ENCODE measurements at regions not wholly inside any gene's neighbourhood (a gene's known extent, or its start where the extent isn't known, plus 50 kb on each side); places are given as distances from the start of the nearest gene placed in this dataset.

- no peak for DNase-seq
- Mint-ChIP-seq H3K4me1 (ENCODE audit: low read depth) (no peaks in the 10 kb centered on the region), H3K4me3 (no peak overlapping the region), H3K27me3 (ENCODE audit: low read depth) (no peaks in the 10 kb centered on the region), H3K9me3 (ENCODE audit: insufficient read depth) (no peaks in the 10 kb centered on the region), H3K27ac (no peak overlapping the region), H3K36me3 (ENCODE audit: low read depth) (no peaks in the 10 kb centered on the region)
- ChIA-PET POLR2A (no interaction called here), CTCF (no interaction called here)
- no peak for ATAC-seq
Measured at GRCh38 chr5:38112938-38113337, 145.4 kb upstream of the EGFLAM start.

- Mint-ChIP-seq H3K27me3 (ENCODE audit: low read depth) (no peaks in the 10 kb centered on the region), H3K36me3 (ENCODE audit: low read depth) (no peaks in the 10 kb centered on the region), H3K4me3 (no peak overlapping the region), H3K4me1 (ENCODE audit: low read depth) (no peaks in the 10 kb centered on the region), H3K9me3 (ENCODE audit: insufficient read depth) (no peaks in the 10 kb centered on the region), H3K27ac (no peak overlapping the region)
- POLR2A ChIA-PET: no interaction called here
- ATAC-seq: no peak
- no peak for DNase-seq
- CTCF ChIA-PET: no interaction called here
Measured at GRCh38 chr5:38110130-38110529, 148.2 kb upstream of the EGFLAM start.

DNA sequence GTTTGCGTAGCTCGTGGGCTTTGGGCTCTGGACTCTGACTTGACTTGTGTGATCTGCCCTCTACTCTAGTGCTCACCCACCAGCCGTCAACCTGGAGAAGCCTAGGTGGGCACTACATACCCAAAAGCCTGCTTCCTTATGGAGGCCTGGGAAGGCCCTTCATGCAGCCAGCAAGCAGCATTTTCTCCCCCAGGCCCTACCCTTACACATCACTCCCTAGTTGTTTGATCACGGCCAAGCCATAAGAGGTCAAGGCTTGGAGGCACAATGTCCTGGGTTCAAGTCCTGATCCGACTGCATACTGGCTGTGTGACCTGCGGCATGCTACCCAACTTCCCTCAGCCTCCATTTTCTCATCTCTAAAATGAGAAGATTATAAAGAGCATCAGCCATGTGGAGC, 151.3 kb upstream of the EGFLAM start:
- H3K27ac Mint-ChIP-seq: no peak overlapping the region
- CTCF ChIA-PET: no interaction called here
- POLR2A ChIA-PET: no interaction called here
- H3K9me3 Mint-ChIP-seq (ENCODE audit: insufficient read depth): no peaks in the 10 kb centered on the region
- no peak overlapping the region for H3K4me3 Mint-ChIP-seq
- DNase-seq (no peak), ATAC-seq (no peak)
- no peaks in the 10 kb centered on the region for H3K4me1 Mint-ChIP-seq (ENCODE audit: low read depth)
- H3K27me3 Mint-ChIP-seq (ENCODE audit: low read depth): no peaks in the 10 kb centered on the region
- no peaks in the 10 kb centered on the region for H3K36me3 Mint-ChIP-seq (ENCODE audit: low read depth)

DNA sequence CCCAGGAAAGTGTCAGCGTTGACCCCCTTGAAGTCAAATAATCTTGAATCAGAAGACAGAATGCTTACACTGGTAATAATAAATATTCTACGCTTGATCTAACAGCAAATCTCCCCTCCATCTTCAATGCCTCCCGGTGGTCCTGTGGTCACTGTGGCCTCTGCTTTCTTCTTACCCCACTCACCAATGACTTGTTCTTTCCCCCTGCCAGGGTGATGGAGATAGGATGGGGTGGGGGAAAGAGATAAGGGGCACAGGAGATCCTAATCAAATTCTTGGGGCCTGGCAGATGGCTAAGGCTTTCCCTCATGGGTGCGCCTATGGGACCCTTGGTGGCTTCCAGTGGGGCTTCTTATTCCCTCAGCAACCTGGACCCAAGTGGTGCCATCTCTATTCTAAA, 152.6 kb upstream of the EGFLAM start:
- POLR2A ChIA-PET: no interaction called here
- Mint-ChIP-seq H3K27ac (no peak overlapping the region), H3K27me3 (ENCODE audit: low read depth) (no peaks in the 10 kb centered on the region), H3K4me1 (ENCODE audit: low read depth) (no peaks in the 10 kb centered on the region), H3K9me3 (ENCODE audit: insufficient read depth) (no peaks in the 10 kb centered on the region), H3K4me3 (no peak overlapping the region), H3K36me3 (ENCODE audit: low read depth) (no peaks in the 10 kb centered on the region)
- ATAC-seq (no peak), DNase-seq (no peak)
- CTCF ChIA-PET: no interaction called here

- Mint-ChIP-seq H3K4me3 (no peak overlapping the region), H3K9me3 (ENCODE audit: insufficient read depth) (no peaks in the 10 kb centered on the region), H3K36me3 (ENCODE audit: low read depth) (no peaks in the 10 kb centered on the region), H3K27me3 (ENCODE audit: low read depth) (no peaks in the 10 kb centered on the region), H3K27ac (no peak overlapping the region), H3K4me1 (ENCODE audit: low read depth) (no peaks in the 10 kb centered on the region)
- ChIA-PET POLR2A (no interaction called here), CTCF (no interaction called here)
- DNase-seq (no peak), ATAC-seq (no peak)
Measured at GRCh38 chr5:38105231-38105570, 153.2 kb upstream of the EGFLAM start.

DNA sequence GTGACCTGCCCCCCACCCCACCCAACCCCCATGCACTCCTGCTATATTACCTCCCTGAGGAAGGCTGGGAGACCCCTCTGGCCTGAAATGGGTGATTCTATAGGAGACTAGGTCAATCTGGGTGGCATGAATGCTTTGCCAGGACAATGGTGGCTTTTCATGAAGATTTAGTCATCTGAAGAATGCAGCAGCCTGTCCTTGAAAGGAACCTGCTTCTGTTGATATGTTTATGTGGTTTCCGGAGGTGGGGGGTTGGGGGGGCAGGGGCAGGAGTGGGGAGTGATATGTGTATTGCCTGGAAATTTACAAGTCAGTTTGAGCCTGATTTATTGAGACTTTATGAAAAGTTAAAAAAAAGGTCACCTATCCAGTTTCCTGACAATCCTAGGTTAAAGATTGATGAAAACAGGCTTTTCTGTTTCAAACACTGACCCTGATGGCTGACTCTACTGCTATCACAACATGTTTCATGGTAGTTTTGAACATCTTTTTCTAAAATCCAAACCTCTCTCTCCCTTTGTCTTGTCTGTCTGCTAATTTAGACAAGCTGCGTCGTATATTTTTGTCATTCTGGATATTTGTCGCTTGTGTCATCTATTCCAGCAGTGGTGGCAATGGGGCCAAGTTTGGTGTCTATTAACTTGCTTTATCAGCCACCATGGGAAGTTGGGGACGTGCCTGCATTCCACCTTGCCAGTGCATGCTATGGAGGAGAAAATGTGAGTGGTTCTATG, 153.7 kb upstream of the EGFLAM start:
- POLR2A ChIA-PET: no interaction called here

DNA sequence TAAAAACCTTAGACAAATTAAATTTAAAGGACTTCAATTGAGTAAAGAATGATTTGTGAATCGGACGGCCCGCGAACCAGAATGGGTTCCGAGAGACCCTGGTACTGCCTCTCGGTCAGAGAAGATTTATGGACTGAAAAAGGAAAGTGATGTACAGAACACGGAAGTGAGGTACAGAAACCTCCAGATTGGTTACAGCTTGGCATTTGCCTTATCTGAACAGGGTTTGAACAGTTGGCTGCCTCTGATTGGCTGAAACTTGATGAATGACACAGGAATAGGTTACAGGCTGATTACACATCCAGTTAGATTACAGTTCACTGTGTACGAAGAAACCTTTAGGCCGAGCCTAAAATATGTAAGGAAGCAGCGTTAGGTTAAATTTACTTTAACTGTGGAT, 156.5 kb upstream of the EGFLAM start:
- no peak for ATAC-seq
- H3K27me3 Mint-ChIP-seq (ENCODE audit: low read depth): no peaks in the 10 kb centered on the region
- CTCF ChIA-PET: no interaction called here
- H3K4me3 Mint-ChIP-seq: no peak overlapping the region
- DNase-seq: no peak
- H3K27ac Mint-ChIP-seq: no peak overlapping the region
- POLR2A ChIA-PET: no interaction called here
- H3K9me3 Mint-ChIP-seq (ENCODE audit: insufficient read depth): no peaks in the 10 kb centered on the region
- no peaks in the 10 kb centered on the region for H3K4me1 Mint-ChIP-seq (ENCODE audit: low read depth)
- no peaks in the 10 kb centered on the region for H3K36me3 Mint-ChIP-seq (ENCODE audit: low read depth)

More for the DNA sequence above, 153.7 kb upstream of the EGFLAM start:
- ATAC-seq: no peak
- Mint-ChIP-seq H3K36me3 (ENCODE audit: low read depth) (no peaks in the 10 kb centered on the region), H3K4me1 (ENCODE audit: low read depth) (no peaks in the 10 kb centered on the region), H3K4me3 (no peak overlapping the region), H3K27me3 (ENCODE audit: low read depth) (no peaks in the 10 kb centered on the region), H3K27ac (no peak overlapping the region), H3K9me3 (ENCODE audit: insufficient read depth) (no peaks in the 10 kb centered on the region)
- CTCF ChIA-PET: no interaction called here
- no peak for DNase-seq

DNA sequence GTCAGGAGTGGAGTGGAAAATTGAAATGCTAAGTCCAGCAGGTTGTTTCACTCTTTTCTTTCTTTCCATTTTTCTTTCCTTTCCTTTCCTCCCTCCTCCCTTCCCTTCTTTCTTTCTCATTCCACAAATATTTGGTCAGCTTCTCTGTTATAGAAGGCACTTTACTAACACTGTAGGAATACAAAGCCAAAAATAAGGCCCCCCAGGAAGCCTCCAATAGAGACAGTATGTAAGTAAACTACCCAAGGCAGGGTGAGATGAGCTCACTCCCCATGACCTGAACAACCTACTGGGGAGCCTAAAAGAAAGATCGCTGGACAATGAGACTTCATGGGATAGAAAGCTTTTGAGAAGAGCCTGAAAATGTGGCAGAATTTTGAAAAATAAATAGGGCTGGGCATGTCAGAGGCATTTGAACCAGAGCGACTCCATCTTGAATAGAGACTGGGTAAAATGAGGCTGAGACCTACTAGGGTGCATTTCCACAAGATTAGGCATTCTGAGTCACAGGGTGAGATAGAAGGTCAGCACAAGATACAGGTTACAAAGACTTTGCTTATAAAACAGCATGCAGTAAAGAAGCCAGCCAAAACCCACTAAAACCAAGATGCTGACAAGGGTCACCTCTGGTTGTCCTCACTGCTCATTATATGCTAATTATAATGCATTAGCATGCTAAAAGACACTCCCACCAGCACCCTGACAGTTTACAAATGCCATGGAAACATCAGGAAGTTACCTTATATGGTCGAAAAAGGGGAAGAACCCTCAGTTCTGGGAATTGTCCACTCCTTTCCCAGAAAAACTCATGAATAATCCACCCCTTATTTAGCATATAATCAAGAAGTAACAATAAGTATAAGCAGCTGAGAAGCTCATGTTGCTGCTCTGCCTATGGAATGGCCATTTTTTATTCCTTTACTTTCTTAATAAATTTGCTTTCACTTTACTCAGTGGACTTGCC, 158.9 kb upstream of the EGFLAM start:
- Mint-ChIP-seq H3K27me3 (ENCODE audit: low read depth) (no peaks in the 10 kb centered on the region), H3K4me1 (ENCODE audit: low read depth) (no peaks in the 10 kb centered on the region), H3K27ac (no peak overlapping the region), H3K4me3 (no peak overlapping the region), H3K9me3 (ENCODE audit: insufficient read depth) (no peaks in the 10 kb centered on the region), H3K36me3 (ENCODE audit: low read depth) (no peaks in the 10 kb centered on the region)
- DNase-seq (no peak), ATAC-seq (no peak)
- ChIA-PET CTCF (no interaction called here), POLR2A (no interaction called here)

DNA sequence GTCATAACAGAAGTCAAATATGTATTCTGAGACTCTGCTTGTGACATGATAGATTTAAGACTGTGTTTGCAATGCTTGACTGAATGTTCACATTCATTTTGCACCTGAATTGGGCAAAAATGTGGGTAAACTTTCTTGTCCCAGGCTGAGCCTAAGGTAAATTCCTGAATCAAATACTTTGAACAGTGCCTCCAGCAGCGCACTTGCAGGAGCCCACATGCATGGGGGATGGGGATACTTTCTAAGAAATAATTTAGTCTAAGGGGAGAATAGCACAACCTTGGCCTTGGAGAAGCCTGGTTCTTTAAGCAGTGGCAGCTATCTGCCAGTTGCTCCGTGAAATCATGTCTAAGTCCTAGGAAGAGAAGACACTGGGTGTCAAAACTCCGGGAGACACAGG, 163.5 kb upstream of the EGFLAM start:
- no peaks in the 10 kb centered on the region for H3K9me3 Mint-ChIP-seq (ENCODE audit: insufficient read depth)
- H3K27me3 Mint-ChIP-seq (ENCODE audit: low read depth): no peaks in the 10 kb centered on the region
- CTCF ChIA-PET: no interaction called here
- DNase-seq (no peak), ATAC-seq (no peak)
- POLR2A ChIA-PET: no interaction called here
- H3K4me3 Mint-ChIP-seq: no peak overlapping the region
- H3K27ac Mint-ChIP-seq: no peak overlapping the region
- no peaks in the 10 kb centered on the region for H3K36me3 Mint-ChIP-seq (ENCODE audit: low read depth)
- H3K4me1 Mint-ChIP-seq (ENCODE audit: low read depth): no peaks in the 10 kb centered on the region

DNA sequence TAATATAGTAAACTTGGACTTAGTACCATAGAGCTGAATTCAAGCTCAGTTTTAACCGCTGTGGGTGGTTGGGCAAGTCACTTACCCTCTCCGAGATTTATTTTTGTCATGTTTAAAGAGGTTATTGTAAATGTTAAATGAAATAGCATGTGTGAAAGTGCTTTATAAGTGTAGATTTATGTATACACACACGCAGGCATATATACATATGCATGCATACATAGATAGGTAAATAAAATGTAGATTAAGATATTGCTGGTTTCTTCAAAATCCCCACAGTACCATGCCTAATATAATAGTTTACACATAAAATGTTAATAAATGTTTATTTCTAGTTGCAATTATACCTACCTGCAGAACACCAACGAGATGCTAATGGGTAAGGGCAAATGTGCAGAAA, 164.5 kb upstream of the EGFLAM start:
- POLR2A ChIA-PET: no interaction called here
- Mint-ChIP-seq H3K4me1 (ENCODE audit: low read depth) (no peaks in the 10 kb centered on the region), H3K27me3 (ENCODE audit: low read depth) (no peaks in the 10 kb centered on the region), H3K36me3 (ENCODE audit: low read depth) (no peaks in the 10 kb centered on the region), H3K27ac (no peak overlapping the region), H3K4me3 (no peak overlapping the region), H3K9me3 (ENCODE audit: insufficient read depth) (no peaks in the 10 kb centered on the region)
- DNase-seq (no peak), ATAC-seq (no peak)
- CTCF ChIA-PET: no interaction called here

- H3K4me1 Mint-ChIP-seq (ENCODE audit: low read depth): no peaks in the 10 kb centered on the region
- no peak for ATAC-seq
- POLR2A ChIA-PET: no interaction called here
- no peaks in the 10 kb centered on the region for H3K36me3 Mint-ChIP-seq (ENCODE audit: low read depth)
- no peak overlapping the region for H3K27ac Mint-ChIP-seq
- H3K9me3 Mint-ChIP-seq (ENCODE audit: insufficient read depth): no peaks in the 10 kb centered on the region
- H3K27me3 Mint-ChIP-seq (ENCODE audit: low read depth): peaks cover 3% of the 10 kb centered on the region
- CTCF ChIA-PET: no interaction called here
- no peak overlapping the region for H3K4me3 Mint-ChIP-seq
- DNase-seq: no peak
Measured at GRCh38 chr5:38086777-38087176, 171.6 kb upstream of the EGFLAM start.

- H3K27me3 Mint-ChIP-seq (ENCODE audit: low read depth): no peaks in the 10 kb centered on the region
- H3K27ac Mint-ChIP-seq: no peak overlapping the region
- DNase-seq: no peak
- no peaks in the 10 kb centered on the region for H3K9me3 Mint-ChIP-seq (ENCODE audit: insufficient read depth)
- no peak for ATAC-seq
- H3K4me3 Mint-ChIP-seq: no peak overlapping the region
- no peaks in the 10 kb centered on the region for H3K4me1 Mint-ChIP-seq (ENCODE audit: low read depth)
- no peaks in the 10 kb centered on the region for H3K36me3 Mint-ChIP-seq (ENCODE audit: low read depth)
- POLR2A ChIA-PET: no interaction called here
- CTCF ChIA-PET: no interaction called here
Measured at GRCh38 chr5:38079620-38080402, 178.5 kb upstream of the EGFLAM start.

Data from activated CD8-positive, alpha-beta T cell treated with anti-CD3 and anti-CD28 coated beads, Interleukin-2, amount 10 ng/mL, durations not matched to agents 7 days and 5 days (primary cell).